Ishikawa (cell line): ENCODE measurements at regions not wholly inside any gene's neighbourhood (a gene's known extent, or its start where the extent isn't known, plus 50 kb on each side); places are given as distances from the start of the nearest gene placed in this dataset.

Source experiments
- CEBPB ChIP-seq: IDR thresholded peaks from 2 replicates; pipeline ENCODE4 v1.6.1; 2012
- CREB1 ChIP-seq: IDR thresholded peaks from 2 replicates; pipeline ENCODE4 v1.6.1; 2012; ENCODE audit warnings: low read depth
- EGR1 ChIP-seq: IDR thresholded peaks from 2 replicates; pipeline ENCODE4 v1.6.1; 2012
- EP300 ChIP-seq: IDR thresholded peaks from 2 replicates; pipeline ENCODE4 v1.6.1; 2012; ENCODE audit warnings: borderline replicate concordance
- FOXM1 ChIP-seq: IDR thresholded peaks from 2 replicates; pipeline ENCODE4 v1.6.1; 2012; ENCODE audit warnings: low read depth, borderline replicate concordance
- NFIC ChIP-seq: IDR thresholded peaks from 2 replicates; pipeline ENCODE4 v1.6.1; 2012
- RAD21 ChIP-seq: IDR thresholded peaks from 2 replicates; pipeline ENCODE4 v1.6.1; 2012; ENCODE audit warnings: low read depth
- TAF1 ChIP-seq: IDR thresholded peaks from 2 replicates; pipeline ENCODE4 v1.6.1; 2012; ENCODE audit warnings: low read depth, mild to moderate bottlenecking
- TCF12 ChIP-seq: IDR thresholded peaks from 2 replicates; pipeline ENCODE4 v1.6.1; 2012; ENCODE audit warnings: low read depth
- TEAD4 ChIP-seq: IDR thresholded peaks from 2 replicates; pipeline ENCODE4 v1.6.1; 2012
- YY1 ChIP-seq: IDR thresholded peaks from 2 replicates; pipeline ENCODE4 v1.6.1; 2012; ENCODE audit warnings: low read depth
- ZBTB7A ChIP-seq: IDR thresholded peaks from 2 replicates; pipeline ENCODE4 v1.6.1; 2012; ENCODE audit warnings: low read depth
- TF ChIP-seq, protein P1 (sequence below): IDR thresholded peaks from 2 replicates; pipeline ENCODE4 v1.6.1; 2012
- TF ChIP-seq, protein P2 (sequence below): IDR thresholded peaks from 2 replicates; pipeline ENCODE4 v1.6.1; 2012
- TF ChIP-seq, protein P3 (sequence below): IDR thresholded peaks from 2 replicates; pipeline ENCODE4 v1.6.1; 2012; ENCODE audit warnings: low read depth, mild to moderate bottlenecking

DNA sequence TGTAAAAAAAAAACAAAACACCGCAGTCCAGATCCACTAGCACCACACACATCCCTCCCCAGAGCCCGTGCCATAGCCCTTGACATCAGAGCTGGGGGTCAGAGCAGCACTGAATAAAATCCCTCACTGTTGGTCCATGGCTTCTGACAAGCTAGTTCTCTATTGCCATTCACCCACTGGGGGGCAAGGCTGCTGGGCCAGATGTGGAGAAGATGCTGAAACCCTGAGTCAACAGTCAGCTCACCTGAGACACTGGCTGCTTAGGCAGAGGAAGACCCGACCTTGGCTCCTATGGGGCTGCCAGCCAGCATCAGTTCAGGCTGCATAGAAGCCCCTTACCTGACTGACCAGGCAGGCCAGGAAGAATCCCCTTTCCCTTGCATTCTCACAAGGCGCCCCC is 228.2 kb downstream of the SOX9 start:
- TF ChIP-seq EP300 = no peak
- no peak for TF ChIP-seq TEAD4
- TF ChIP-seq RAD21 = no peak
- TF ChIP-seq CREB1 = no peak

DNA sequence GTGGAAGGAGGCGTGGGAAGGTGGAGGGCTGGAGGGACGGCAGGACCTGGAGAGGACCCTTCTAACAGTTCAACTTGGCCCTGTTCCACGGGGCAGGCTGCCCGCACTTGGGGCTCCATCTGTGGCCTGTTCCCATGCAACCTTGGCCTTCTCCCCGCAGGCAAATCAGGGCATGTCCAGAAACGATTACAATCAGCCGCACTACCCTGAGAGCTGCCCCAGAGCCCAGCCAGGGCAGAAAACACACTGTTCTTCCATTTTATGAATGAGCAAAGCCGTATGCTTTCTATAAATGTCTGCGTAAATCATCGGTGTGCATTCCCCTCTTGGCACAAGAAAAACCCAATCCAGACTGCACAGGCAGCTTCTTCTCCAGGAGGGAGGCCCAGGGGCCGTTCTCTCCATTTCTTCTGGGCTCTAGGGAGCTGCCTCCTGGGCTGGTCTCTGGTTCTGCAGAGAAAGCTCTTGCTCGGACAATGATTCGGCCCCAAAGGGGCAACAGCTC is 228.7 kb downstream of the SOX9 start:
- TF ChIP-seq TAF1 = no peak
- TF ChIP-seq ZBTB7A = no peak
- no peak for TF ChIP-seq CREB1
- TF ChIP-seq EP300 = no peak
- no peak for TF ChIP-seq YY1
- TF ChIP-seq TEAD4 = no peak
- TF ChIP-seq, protein P1, sequence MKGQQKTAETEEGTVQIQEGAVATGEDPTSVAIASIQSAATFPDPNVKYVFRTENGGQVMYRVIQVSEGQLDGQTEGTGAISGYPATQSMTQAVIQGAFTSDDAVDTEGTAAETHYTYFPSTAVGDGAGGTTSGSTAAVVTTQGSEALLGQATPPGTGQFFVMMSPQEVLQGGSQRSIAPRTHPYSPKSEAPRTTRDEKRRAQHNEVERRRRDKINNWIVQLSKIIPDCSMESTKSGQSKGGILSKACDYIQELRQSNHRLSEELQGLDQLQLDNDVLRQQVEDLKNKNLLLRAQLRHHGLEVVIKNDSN = no peak
- TF ChIP-seq FOXM1 = no peak
- TF ChIP-seq, protein P2, sequence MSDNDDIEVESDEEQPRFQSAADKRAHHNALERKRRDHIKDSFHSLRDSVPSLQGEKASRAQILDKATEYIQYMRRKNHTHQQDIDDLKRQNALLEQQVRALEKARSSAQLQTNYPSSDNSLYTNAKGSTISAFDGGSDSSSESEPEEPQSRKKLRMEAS = no peak

DNA sequence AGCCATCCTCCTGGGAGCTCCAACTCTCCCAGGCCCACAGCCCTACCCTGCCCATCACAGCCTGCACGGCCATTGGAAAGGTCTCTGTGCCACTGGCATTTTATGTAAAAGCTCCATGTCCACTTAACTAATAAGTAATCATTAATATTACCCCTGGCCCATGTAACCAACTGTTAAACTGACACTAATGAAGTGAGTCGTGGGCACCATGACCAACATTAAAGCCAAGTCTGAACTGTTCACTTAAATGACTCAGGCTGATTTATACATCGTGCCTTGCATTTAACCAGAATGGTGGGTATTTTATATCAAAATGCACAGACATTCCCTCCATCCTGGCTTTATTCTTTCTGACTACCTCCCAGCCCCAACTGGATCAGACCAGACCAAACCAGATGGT is 229.3 kb downstream of the SOX9 start:
- TF ChIP-seq, protein P3, sequence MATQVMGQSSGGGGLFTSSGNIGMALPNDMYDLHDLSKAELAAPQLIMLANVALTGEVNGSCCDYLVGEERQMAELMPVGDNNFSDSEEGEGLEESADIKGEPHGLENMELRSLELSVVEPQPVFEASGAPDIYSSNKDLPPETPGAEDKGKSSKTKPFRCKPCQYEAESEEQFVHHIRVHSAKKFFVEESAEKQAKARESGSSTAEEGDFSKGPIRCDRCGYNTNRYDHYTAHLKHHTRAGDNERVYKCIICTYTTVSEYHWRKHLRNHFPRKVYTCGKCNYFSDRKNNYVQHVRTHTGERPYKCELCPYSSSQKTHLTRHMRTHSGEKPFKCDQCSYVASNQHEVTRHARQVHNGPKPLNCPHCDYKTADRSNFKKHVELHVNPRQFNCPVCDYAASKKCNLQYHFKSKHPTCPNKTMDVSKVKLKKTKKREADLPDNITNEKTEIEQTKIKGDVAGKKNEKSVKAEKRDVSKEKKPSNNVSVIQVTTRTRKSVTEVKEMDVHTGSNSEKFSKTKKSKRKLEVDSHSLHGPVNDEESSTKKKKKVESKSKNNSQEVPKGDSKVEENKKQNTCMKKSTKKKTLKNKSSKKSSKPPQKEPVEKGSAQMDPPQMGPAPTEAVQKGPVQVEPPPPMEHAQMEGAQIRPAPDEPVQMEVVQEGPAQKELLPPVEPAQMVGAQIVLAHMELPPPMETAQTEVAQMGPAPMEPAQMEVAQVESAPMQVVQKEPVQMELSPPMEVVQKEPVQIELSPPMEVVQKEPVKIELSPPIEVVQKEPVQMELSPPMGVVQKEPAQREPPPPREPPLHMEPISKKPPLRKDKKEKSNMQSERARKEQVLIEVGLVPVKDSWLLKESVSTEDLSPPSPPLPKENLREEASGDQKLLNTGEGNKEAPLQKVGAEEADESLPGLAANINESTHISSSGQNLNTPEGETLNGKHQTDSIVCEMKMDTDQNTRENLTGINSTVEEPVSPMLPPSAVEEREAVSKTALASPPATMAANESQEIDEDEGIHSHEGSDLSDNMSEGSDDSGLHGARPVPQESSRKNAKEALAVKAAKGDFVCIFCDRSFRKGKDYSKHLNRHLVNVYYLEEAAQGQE = no peak
- no peak for TF ChIP-seq EP300
- no peak for TF ChIP-seq CREB1
- TF ChIP-seq FOXM1 = no peak
- no peak for TF ChIP-seq CEBPB
- TF ChIP-seq NFIC = no peak
- no peak for TF ChIP-seq TAF1
- TF ChIP-seq, protein P1 = no peak
- no peak for TF ChIP-seq EGR1
- no peak for TF ChIP-seq TCF12
- TF ChIP-seq RAD21 = no peak
- no peak for TF ChIP-seq YY1
- TF ChIP-seq TEAD4 = no peak
- TF ChIP-seq, protein P2 = no peak
- no peak for TF ChIP-seq ZBTB7A

DNA sequence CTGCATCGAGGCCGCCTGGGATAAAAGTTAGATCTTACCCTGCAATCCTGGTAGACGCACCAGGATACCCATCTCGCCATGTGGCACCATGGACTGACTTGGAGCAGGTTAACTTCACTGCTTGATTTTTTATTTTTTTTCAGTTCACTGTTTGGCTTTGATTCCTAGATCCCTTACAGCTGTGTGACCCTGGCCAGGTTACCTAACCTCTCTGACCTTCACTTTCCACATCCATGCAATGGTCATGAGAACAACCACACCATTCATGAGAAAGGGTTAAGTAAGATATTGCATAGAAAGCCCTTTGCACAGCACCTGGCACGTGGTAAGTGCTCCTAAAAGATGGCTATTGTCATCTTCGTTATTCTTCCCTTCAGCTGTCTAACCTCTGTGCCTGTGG is 230.5 kb downstream of the SOX9 start:
- no peak for TF ChIP-seq TAF1
- TF ChIP-seq EGR1 = no peak
- TF ChIP-seq RAD21 = no peak
- no peak for TF ChIP-seq YY1
- TF ChIP-seq, protein P1 = no peak
- no peak for TF ChIP-seq TCF12
- no peak for TF ChIP-seq CREB1
- no peak for TF ChIP-seq CEBPB
- TF ChIP-seq, protein P3 = no peak
- no peak for TF ChIP-seq ZBTB7A
- TF ChIP-seq EP300 = no peak

DNA sequence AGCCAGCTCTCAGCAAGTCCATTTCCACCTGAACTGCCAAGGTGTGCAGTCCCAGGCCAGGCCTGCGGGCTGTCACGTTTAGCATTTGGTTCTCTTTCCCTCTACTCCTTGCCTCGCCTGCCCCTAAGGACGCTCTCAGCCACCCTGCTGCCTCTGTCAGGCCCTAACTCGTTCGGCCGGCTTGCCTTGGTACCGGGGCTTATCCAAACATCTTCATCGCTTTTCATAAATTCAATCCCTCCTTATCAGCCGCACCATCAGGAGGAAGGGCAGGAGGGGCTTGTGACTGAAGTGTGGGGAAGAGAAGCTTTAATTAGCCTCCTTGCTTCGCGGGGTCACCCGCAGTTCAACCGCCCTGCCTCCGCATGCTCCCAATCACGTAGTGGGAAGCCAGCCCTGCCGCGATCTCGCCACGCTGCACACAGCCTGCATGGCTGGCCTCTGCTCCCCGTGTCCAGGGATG is 231.1 kb downstream of the SOX9 start:
- TF ChIP-seq, protein P3 = no peak
- TF ChIP-seq, protein P2 = no peak
- no peak for TF ChIP-seq ZBTB7A
- no peak for TF ChIP-seq CEBPB
- no peak for TF ChIP-seq TAF1
- TF ChIP-seq EGR1 = no peak
- no peak for TF ChIP-seq RAD21
- no peak for TF ChIP-seq YY1
- TF ChIP-seq NFIC = no peak
